Mesendoderm (in vitro differentiated cells): ENCODE measurements at regions not wholly inside any gene's neighbourhood (a gene's known extent, or its start where the extent isn't known, plus 50 kb on each side); places are given as distances from the start of the nearest gene placed in this dataset.

ENCODE experiments used
- DNase-seq: peaks from one replicate; pipeline ENCODE4 v3.0.0; 2013
- H2AK5ac ChIP-seq: 2 replicates; pipeline ENCODE4 v1.6.1; 2013; ENCODE audit warnings: low read length, inconsistent platforms
- H2BK120ac ChIP-seq: 2 replicates; pipeline ENCODE4 v1.6.1; 2013; ENCODE audit warnings: low read depth, mild to moderate bottlenecking, low read length, moderate library complexity, mixed read lengths
- H2BK15ac ChIP-seq: replicated peaks from 2 replicates; pipeline ENCODE4 v1.6.1; 2013; ENCODE audit warnings: low read depth, mild to moderate bottlenecking, moderate library complexity
- H2BK5ac ChIP-seq: 2 replicates; pipeline ENCODE4 v1.6.1; 2013; ENCODE audit warnings: low read length, inconsistent platforms
- H3K18ac ChIP-seq: 2 replicates; pipeline ENCODE4 v1.6.1; 2013; ENCODE audit warnings: mild to moderate bottlenecking, low read length, mixed read lengths
- H3K23ac ChIP-seq: one replicate; pipeline ENCODE4 v1.6.1; 2013; ENCODE audit warnings: low read length
- H3K27ac ChIP-seq: 2 replicates; pipeline ENCODE4 v1.5.1; 2013; ENCODE audit warnings: low read depth, mild to moderate bottlenecking, inconsistent platforms, low read length, moderate library complexity
- H3K27me3 ChIP-seq: 2 replicates; pipeline ENCODE4 v1.6.1; 2013; ENCODE audit warnings: low read length, control low read depth, mild to moderate bottlenecking, inconsistent platforms; ENCODE audit not compliant: insufficient read depth, poor library complexity
- H3K36me3 ChIP-seq: 2 replicates; pipeline ENCODE4 v1.6.1; 2013; ENCODE audit warnings: low read length, inconsistent platforms; ENCODE audit not compliant: control insufficient read depth, insufficient read depth
- H3K4ac ChIP-seq: one replicate; pipeline ENCODE4 v1.6.1; 2013; ENCODE audit warnings: low read depth, mild to moderate bottlenecking, low read length, moderate library complexity
- H3K4me1 ChIP-seq: 2 replicates; pipeline ENCODE4 v1.6.1; 2013; ENCODE audit warnings: low read depth, low read length, inconsistent platforms; ENCODE audit not compliant: control insufficient read depth
- H3K4me2 ChIP-seq: 2 replicates; pipeline ENCODE4 v1.6.1; 2013; ENCODE audit warnings: low read length
- H3K4me3 ChIP-seq: 2 replicates; pipeline ENCODE4 v1.5.1; 2013; ENCODE audit warnings: mild to moderate bottlenecking, low read length
- H3K56ac ChIP-seq: one replicate; pipeline ENCODE4 v1.6.1; 2013; ENCODE audit warnings: low read length
- H3K79me1 ChIP-seq: 2 replicates; pipeline ENCODE4 v1.6.1; 2013; ENCODE audit warnings: low read length, inconsistent platforms
- H3K79me2 ChIP-seq: 2 replicates; pipeline ENCODE4 v1.6.1; 2013; ENCODE audit warnings: mild to moderate bottlenecking, low read length; ENCODE audit not compliant: control insufficient read depth, insufficient read depth
- H3K9ac ChIP-seq: 2 replicates; pipeline ENCODE4 v1.6.1; 2013; ENCODE audit warnings: low read length, inconsistent platforms
- H4K5ac ChIP-seq: one replicate; pipeline ENCODE4 v1.6.1; 2013; ENCODE audit warnings: low read length
- H4K8ac ChIP-seq: one replicate; pipeline ENCODE4 v1.6.1; 2013; ENCODE audit warnings: low read depth, mild to moderate bottlenecking, control low read depth, low read length, moderate library complexity
- WGBS: extraction: QIAGEN DNeasy Blood & Tissue Kit; methylation state at CpG from one replicate; pipeline ENCODE4 v1.1.7; 2013; ENCODE audit warnings: low lambda C conversion rate, missing lambda C conversion rate; ENCODE audit not compliant: insufficient coverage; ENCODE audit errors: extremely low coverage; 5-methylcytosine and 5-hydroxymethylcytosine counted together

DNA sequence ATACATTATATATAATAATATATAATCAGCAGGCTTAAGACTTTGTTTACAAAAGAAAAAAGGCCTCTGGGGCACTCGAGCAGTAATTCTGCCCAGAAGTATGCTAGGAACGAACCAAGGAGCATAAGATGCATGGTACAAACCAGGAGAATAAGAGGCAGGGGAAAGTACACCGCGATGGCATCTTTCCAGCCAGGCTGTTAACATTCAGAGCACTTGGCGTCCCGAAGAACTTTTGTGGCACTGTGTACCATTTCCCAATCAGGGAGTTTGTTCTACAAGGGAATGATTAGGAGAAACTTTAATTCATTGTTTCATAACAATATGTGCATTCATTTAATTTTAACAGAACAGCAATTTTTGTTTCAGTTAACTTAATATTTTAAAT is 125.1 kb downstream of the WT1 start:
- H3K4ac ChIP-seq = no peak overlapping the region
- H3K79me2 ChIP-seq = no peaks in the 10 kb centered on the region
- H2BK5ac ChIP-seq = no peak overlapping the region
- H2BK120ac ChIP-seq = no peak overlapping the region
- no peak overlapping the region for H3K4me2 ChIP-seq
- H3K9ac ChIP-seq = no peak overlapping the region
- H3K23ac ChIP-seq = no peak overlapping the region
- H3K18ac ChIP-seq = no peak overlapping the region
- H2AK5ac ChIP-seq = no peak overlapping the region
- no peaks in the 10 kb centered on the region for H3K27me3 ChIP-seq
- no CpG with 5 or more reads among the region's 6 CpGs for WGBS
- H3K56ac ChIP-seq = no peak overlapping the region
- H4K8ac ChIP-seq = no peak overlapping the region
- H3K27ac ChIP-seq = no peak overlapping the region
- H3K36me3 ChIP-seq = no peaks in the 10 kb centered on the region
- no peak overlapping the region for H2BK15ac ChIP-seq
- H4K5ac ChIP-seq = no peak overlapping the region
- no peaks in the 10 kb centered on the region for H3K4me1 ChIP-seq
- H3K79me1 ChIP-seq = no peaks in the 10 kb centered on the region
- H3K4me3 ChIP-seq = no peak overlapping the region
- DNase-seq = no peak

DNA sequence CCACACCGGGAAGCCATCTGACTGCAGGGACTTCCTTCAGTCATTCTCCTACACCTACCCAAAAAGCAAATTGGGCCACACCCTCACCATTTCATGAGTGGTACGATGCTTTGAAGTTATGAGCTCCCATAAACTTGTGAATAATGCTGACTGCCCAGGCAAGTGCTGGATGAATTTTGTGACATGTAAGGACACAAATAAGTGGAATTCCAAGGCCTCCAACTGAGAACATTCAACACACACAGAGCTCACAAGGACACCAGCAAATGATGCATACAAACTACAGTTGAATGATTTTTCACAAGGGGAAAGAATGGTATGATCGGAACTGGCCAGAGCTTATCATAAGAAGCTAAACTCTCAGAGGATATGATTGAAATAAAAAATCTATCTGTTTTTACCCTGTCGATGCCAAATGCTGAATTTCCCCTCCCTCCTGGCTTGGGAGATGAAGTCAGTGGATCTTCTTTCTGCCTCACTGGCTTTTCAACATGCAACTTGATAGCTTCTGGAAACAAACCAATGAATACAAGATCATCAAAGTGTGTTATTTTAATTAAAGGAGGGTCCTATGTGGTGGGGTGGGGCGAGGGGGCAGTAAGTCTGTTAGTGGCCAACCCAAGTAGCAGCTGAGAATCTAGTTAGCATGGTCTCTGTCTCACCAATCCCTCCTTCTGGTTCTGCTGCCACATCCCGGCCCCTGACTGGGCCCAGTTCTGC is 123.8 kb downstream of the WT1 start:
- no CpG with 5 or more reads among the region's 6 CpGs for WGBS
- no peak overlapping the region for H2BK5ac ChIP-seq
- H3K23ac ChIP-seq = no peak overlapping the region
- no peaks in the 10 kb centered on the region for H3K27me3 ChIP-seq
- no peak overlapping the region for H3K4me3 ChIP-seq
- no peak overlapping the region for H4K5ac ChIP-seq
- no peaks in the 10 kb centered on the region for H3K79me1 ChIP-seq
- no peak overlapping the region for H4K8ac ChIP-seq
- no peak overlapping the region for H2BK15ac ChIP-seq
- no peak overlapping the region for H3K56ac ChIP-seq
- no peak for DNase-seq
- no peak overlapping the region for H3K4me2 ChIP-seq
- no peak overlapping the region for H3K9ac ChIP-seq
- no peak overlapping the region for H2BK120ac ChIP-seq
- H3K18ac ChIP-seq = no peak overlapping the region
- no peak overlapping the region for H3K4ac ChIP-seq
- no peak overlapping the region for H2AK5ac ChIP-seq
- no peaks in the 10 kb centered on the region for H3K4me1 ChIP-seq
- H3K36me3 ChIP-seq = no peaks in the 10 kb centered on the region
- no peak overlapping the region for H3K27ac ChIP-seq
- no peaks in the 10 kb centered on the region for H3K79me2 ChIP-seq

DNA sequence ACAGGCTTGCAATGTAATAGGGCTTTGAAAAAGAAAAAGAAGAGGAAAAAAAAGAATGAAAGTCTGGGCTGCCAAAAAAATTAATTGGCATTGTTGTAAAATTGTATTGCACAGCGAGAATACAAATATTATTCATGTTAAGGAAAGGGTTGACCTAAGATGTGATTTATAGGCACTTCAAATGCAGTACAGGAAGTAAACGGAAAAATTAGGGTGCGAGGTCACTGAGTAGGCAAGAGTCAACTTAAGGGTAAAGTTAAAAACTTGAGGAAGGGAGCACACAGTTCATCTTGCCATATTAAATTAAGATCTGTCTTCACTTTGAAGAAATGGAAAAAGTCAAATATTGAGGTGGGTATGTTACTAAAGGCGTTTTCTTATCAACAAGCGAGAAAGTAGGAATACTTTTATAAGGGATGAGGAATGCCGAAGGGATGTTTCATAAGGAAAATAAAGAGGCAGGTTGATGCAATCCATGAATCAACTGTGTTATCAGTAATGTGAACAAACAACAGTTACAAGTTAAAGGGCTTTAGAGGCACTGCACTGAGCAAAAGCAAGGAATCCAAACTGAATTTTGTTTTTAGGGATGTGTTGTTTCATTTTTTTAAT is 123.0 kb downstream of the WT1 start:
- Histone ChIP-seq H3K27ac (no peak overlapping the region), H3K23ac (no peak overlapping the region), H3K4me3 (no peak overlapping the region)

DNA sequence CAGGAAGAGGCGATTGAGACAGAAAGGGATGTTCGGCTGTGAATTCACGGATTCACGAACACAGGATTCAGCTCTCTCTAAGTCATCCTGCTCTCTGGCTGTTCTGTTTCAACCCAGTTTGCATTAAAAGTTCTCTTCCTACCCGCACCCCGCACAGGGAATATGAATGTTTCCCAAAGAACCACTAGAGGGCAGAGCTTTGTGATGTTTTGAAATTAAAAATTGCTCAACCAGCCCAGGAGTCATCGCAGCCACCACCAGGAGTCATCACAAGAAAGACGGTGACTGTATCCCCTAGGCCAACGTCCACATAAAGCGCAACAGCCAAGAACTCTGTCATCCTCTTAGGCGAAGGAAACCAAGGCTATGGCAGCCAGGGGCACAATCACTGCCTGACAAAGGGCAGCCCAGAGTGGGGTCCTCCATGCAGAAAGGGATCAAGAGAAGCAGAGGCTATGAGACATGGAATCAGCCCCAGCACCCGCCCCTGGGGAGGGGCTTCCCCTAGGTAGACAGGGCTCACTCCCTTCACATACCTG is 122.4 kb downstream of the WT1 start:
- no peak overlapping the region for H3K27ac ChIP-seq
- no CpG with 5 or more reads among the region's 12 CpGs for WGBS
- no peak overlapping the region for H2BK15ac ChIP-seq
- peak; percentile 85 for DNase-seq
- no peaks in the 10 kb centered on the region for H3K36me3 ChIP-seq
- H3K4ac ChIP-seq = no peak overlapping the region
- H2BK5ac ChIP-seq = no peak overlapping the region
- no peak overlapping the region for H2AK5ac ChIP-seq
- no peak overlapping the region for H4K8ac ChIP-seq
- H3K79me1 ChIP-seq = no peaks in the 10 kb centered on the region
- H3K9ac ChIP-seq = no peak overlapping the region
- H3K4me1 ChIP-seq = no peaks in the 10 kb centered on the region
- H4K5ac ChIP-seq = no peak overlapping the region
- H3K27me3 ChIP-seq = no peaks in the 10 kb centered on the region
- no peak overlapping the region for H3K18ac ChIP-seq
- H3K4me2 ChIP-seq = peak overlapping the region; percentile 67
- H3K79me2 ChIP-seq = no peaks in the 10 kb centered on the region
- no peak overlapping the region for H3K23ac ChIP-seq
- peak overlapping the region; percentile 65 for H3K56ac ChIP-seq
- no peak overlapping the region for H3K4me3 ChIP-seq
- H2BK120ac ChIP-seq = no peak overlapping the region

More for the DNA sequence above, 123.0 kb downstream of the WT1 start:
- Histone ChIP-seq H3K9ac (no peak overlapping the region), H2BK120ac (no peak overlapping the region), H2AK5ac (no peak overlapping the region), H3K18ac (no peak overlapping the region), H4K8ac (no peak overlapping the region), H2BK15ac (no peak overlapping the region), H3K4me1 (no peaks in the 10 kb centered on the region), H3K56ac (no peak overlapping the region), H3K36me3 (no peaks in the 10 kb centered on the region), H3K79me2 (no peaks in the 10 kb centered on the region), H4K5ac (no peak overlapping the region), H3K79me1 (no peaks in the 10 kb centered on the region), H3K27me3 (no peaks in the 10 kb centered on the region), H2BK5ac (no peak overlapping the region), H3K4ac (no peak overlapping the region), H3K4me2 (no peak overlapping the region)
- WGBS = no CpG with 5 or more reads among the region's 6 CpGs
- DNase-seq = no peak

DNA sequence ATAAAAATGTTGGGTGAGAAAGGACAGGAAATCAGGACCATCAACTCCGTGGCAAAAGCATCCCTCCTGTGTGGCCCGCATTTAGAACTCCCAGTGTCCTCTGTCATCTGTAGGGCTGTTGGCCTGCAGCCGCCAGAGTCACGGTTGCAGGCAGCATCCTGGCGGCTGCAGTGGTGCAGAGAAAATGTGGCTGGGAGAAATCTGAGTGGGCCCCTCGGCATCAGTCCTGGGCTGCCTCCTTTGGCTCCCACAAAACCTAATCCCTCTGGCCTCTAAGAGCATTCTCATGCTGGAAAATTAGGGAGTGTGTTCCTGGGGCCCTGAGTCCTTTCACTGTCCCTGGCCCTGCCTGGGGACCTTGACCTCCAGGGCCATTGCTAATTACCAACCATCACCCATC is 121.9 kb downstream of the WT1 start:
- Histone ChIP-seq H3K36me3 (no peaks in the 10 kb centered on the region), H3K23ac (no peak overlapping the region), H2AK5ac (no peak overlapping the region), H3K18ac (no peak overlapping the region), H3K79me1 (no peaks in the 10 kb centered on the region), H3K56ac (no peak overlapping the region), H3K27ac (no peak overlapping the region), H3K4me1 (no peaks in the 10 kb centered on the region), H3K4me3 (no peak overlapping the region), H2BK5ac (no peak overlapping the region), H4K5ac (no peak overlapping the region), H2BK15ac (no peak overlapping the region), H3K79me2 (no peaks in the 10 kb centered on the region), H3K4ac (no peak overlapping the region), H2BK120ac (no peak overlapping the region), H4K8ac (no peak overlapping the region), H3K4me2 (no peak overlapping the region), H3K9ac (no peak overlapping the region), H3K27me3 (no peaks in the 10 kb centered on the region)
- WGBS = no CpG with 5 or more reads among the region's 6 CpGs
- DNase-seq = no peak
